Progenitor cell of endocrine pancreas (in vitro differentiated cells): ENCODE measurements at regions not wholly inside any gene's neighbourhood (a gene's known extent, or its start where the extent isn't known, plus 50 kb on each side); places are given as distances from the start of the nearest gene placed in this dataset.
A peak's percentile ranks its signal among the peaks of the same experiment; 100 is the strongest.

Experiments
- DNase-seq: peaks from one replicate; pipeline ENCODE4 v3.0.0; 2021; ENCODE audit warnings: low spot score; ENCODE audit not compliant: unreplicated experiment
- H3K27ac Mint-ChIP-seq: 2 replicates; pipeline ENCODE4 v1.8.0; 2021; ENCODE audit warnings: mild to moderate bottlenecking, moderate library complexity, mixed read lengths
- H3K27me3 Mint-ChIP-seq: 2 replicates; pipeline ENCODE4 v1.8.0; 2021; ENCODE audit warnings: mixed read lengths
- H3K36me3 Mint-ChIP-seq: 2 replicates; pipeline ENCODE4 v1.8.0; 2022; ENCODE audit warnings: mixed read lengths; ENCODE audit not compliant: insufficient read depth
- H3K4me1 Mint-ChIP-seq: 2 replicates; pipeline ENCODE4 v1.8.0; 2021; ENCODE audit warnings: low read depth, mixed read lengths
- H3K4me3 Mint-ChIP-seq: 2 replicates; pipeline ENCODE4 v1.8.0; 2021; ENCODE audit warnings: low read depth, mild to moderate bottlenecking, moderate library complexity, mixed read lengths
- H3K9me3 Mint-ChIP-seq: 2 replicates; pipeline ENCODE4 v1.8.0; 2021; ENCODE audit warnings: low read depth, mixed read lengths
- TF ChIP-seq, protein P1 (sequence below): fragments of 200-600 bp; sonication (generic); IDR thresholded peaks from one replicate; pipeline ENCODE4 v1.5.0; 2021; ENCODE audit warnings: antibody characterized with exemption, mild to moderate bottlenecking; ENCODE audit not compliant: unreplicated experiment

DNA sequence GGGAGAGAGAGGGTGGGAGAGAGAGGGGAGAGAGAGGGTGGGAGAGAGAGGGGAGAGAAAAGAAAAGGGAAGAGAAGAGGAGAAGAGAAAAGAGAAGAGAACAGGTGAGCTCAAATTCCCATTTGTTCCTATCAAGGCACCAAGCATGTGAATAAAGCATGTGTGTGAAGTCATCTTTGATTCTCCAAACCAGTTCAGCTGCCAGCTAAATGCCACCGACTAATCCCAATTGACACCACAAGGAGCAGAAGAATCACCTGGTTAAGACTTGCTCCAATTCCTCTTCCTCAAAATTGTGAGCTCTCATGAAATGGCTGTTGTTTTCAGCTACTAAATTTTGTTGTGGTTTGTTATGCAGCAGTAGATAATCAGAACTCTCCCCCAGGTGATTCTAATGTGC is 188.9 kb downstream of the TMX1 start:
- Mint-ChIP-seq H3K4me3 (no peak overlapping the region), H3K4me1 (peaks cover 40% of the 10 kb centered on the region), H3K9me3 (no peaks in the 10 kb centered on the region), H3K27me3 (no peaks in the 10 kb centered on the region), H3K36me3 (no peaks in the 10 kb centered on the region), H3K27ac (no peak overlapping the region)
- no peak for DNase-seq
- TF ChIP-seq, protein P1, sequence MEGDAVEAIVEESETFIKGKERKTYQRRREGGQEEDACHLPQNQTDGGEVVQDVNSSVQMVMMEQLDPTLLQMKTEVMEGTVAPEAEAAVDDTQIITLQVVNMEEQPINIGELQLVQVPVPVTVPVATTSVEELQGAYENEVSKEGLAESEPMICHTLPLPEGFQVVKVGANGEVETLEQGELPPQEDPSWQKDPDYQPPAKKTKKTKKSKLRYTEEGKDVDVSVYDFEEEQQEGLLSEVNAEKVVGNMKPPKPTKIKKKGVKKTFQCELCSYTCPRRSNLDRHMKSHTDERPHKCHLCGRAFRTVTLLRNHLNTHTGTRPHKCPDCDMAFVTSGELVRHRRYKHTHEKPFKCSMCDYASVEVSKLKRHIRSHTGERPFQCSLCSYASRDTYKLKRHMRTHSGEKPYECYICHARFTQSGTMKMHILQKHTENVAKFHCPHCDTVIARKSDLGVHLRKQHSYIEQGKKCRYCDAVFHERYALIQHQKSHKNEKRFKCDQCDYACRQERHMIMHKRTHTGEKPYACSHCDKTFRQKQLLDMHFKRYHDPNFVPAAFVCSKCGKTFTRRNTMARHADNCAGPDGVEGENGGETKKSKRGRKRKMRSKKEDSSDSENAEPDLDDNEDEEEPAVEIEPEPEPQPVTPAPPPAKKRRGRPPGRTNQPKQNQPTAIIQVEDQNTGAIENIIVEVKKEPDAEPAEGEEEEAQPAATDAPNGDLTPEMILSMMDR: no peak

DNA sequence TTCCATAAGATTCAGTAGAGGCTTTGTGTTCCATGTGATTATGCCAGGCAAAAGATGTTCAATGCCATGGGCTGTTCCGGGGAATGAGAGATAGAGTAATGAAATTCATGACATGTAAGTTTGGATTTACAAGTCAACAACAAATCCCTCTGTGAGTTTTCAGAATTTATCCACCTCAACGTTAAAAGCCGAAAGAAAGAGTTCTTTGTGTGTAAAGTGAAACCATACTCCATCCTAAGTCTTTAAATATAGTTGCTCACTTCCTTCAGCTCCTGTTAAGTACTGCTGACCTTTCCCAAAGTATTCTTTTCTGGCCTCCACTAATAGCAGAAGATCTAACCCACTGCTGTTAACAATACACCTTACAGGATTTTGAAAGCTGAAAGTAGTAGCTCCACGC is 190.0 kb downstream of the TMX1 start:
- no peaks in the 10 kb centered on the region for H3K9me3 Mint-ChIP-seq
- no peak overlapping the region for H3K27ac Mint-ChIP-seq
- peaks cover 38% of the 10 kb centered on the region for H3K4me1 Mint-ChIP-seq
- H3K27me3 Mint-ChIP-seq: no peaks in the 10 kb centered on the region
- TF ChIP-seq, protein P1: no peak
- no peak overlapping the region for H3K4me3 Mint-ChIP-seq
- no peaks in the 10 kb centered on the region for H3K36me3 Mint-ChIP-seq
- DNase-seq: no peak

DNA sequence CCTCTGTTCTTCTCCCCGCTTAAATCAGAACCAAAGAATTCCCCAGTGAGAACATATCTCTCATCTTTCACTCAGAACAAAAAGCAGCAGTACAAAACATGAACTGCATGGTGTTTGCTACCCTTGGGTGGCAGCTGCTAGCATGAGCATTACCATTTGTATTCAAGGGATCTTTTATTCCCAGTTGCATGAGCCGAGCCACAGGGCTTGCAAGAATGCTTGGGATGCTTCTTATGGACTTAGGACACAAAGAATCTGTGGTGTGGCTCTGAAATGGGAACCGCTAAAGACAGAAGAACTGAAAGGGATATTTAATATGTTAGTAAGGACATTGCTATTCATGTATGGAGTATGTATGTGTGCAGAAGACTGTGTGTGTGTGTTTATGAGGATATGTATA is 190.6 kb downstream of the TMX1 start:
- no peak for DNase-seq
- Mint-ChIP-seq H3K27ac (peak overlapping the region; percentile 59), H3K4me1 (peaks cover 38% of the 10 kb centered on the region), H3K4me3 (no peak overlapping the region), H3K27me3 (no peaks in the 10 kb centered on the region), H3K9me3 (no peaks in the 10 kb centered on the region), H3K36me3 (no peaks in the 10 kb centered on the region)
- TF ChIP-seq, protein P1: no peak

DNA sequence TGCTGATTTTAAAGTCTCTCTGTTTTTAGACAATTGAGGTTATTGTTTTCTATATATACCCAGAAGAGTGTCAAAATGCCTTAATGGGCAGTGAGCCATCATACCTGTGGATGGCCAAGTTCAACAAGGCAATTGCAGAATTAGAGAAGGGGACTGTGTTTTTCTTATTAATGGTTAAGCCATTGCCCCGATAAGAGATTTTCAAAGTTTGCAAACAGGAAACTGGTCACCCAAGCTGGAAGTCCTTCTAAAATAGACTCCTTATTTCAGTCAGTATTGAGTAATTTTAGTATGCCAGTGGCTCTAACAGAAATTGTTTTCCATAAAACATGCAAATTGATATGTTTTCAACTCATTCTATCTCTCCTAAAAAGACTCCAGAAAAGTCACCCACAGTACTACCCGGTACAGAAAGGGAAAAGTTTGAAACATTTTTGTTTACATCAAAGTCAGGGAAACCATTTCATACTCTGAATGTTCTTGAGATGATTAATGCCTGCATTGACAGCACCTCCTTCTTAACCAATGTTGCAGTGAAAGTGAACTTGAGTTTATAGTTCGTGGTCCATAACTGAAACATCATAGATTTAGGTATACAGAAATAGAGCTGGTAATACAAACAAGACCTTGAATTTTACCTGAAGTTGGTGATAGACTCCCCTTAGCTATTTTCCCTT is 191.1 kb downstream of the TMX1 start:
- H3K4me3 Mint-ChIP-seq: no peak overlapping the region
- H3K4me1 Mint-ChIP-seq: peaks cover 38% of the 10 kb centered on the region
- H3K27ac Mint-ChIP-seq: peak overlapping the region; percentile 59
- TF ChIP-seq, protein P1: no peak
- H3K27me3 Mint-ChIP-seq: peaks cover 4% of the 10 kb centered on the region
- H3K9me3 Mint-ChIP-seq: peaks cover 4% of the 10 kb centered on the region
- H3K36me3 Mint-ChIP-seq: no peaks in the 10 kb centered on the region
- DNase-seq: no peak

DNA sequence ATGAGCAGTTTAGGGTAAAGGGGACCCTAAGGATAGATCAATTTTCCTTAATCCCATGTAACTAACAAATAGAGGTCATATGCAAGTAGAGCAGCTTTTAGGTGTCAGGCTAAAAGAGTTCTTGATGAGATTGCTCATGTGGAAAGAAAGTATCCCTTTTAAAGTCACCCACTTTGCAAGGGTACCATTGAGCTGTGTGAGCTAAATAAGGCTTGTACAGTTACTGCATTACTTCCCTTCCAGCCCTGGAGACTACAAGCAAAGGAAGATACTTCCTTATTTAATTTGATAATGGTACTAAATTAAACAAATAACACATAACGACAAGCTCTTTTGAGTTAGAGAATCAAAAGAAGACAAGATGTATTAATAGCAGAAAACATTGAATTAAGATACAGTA is 191.7 kb downstream of the TMX1 start:
- DNase-seq: no peak
- Mint-ChIP-seq H3K27me3 (peaks cover 7% of the 10 kb centered on the region), H3K9me3 (peaks cover 7% of the 10 kb centered on the region), H3K4me1 (peaks cover 38% of the 10 kb centered on the region), H3K27ac (no peak overlapping the region), H3K36me3 (no peaks in the 10 kb centered on the region), H3K4me3 (no peak overlapping the region)
- TF ChIP-seq, protein P1: no peak
